ENCODE measurements at regions not wholly inside any gene's neighbourhood (a gene's known extent, or its start where the extent isn't known, plus 50 kb on each side); places are given as distances from the start of the nearest gene placed in this dataset.

DNA sequence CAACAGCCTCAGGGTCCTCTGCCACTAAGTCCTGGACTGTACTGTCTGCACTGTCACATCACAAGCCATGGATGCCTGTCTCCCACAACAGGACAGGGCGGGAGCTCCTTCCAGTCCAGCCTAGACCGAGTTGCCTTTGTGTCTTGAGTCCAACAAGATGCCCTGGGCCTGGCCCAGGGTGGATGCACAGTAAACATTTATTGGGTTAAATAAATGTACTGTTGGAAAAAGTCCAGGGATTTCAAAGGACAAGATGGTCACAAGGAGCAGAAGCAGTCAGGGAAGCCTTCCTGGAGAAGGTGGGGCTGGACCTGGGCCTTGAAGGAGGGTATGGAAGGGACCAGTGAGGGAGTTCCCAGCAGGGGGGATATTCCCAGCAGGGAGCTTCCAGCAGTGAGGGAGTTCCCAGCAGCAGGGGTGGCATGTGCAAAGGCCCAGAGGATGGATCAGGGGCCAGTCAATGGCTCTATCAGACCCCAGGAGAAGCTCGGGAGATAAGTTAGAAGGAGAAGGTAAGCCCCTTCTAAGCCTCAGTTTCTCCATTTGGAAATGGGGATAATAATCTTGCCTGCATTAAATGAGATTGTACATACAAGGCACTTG lies 72.7 kb upstream of the NEURL1B start:
- no peak for FAIRE-seq

DNA sequence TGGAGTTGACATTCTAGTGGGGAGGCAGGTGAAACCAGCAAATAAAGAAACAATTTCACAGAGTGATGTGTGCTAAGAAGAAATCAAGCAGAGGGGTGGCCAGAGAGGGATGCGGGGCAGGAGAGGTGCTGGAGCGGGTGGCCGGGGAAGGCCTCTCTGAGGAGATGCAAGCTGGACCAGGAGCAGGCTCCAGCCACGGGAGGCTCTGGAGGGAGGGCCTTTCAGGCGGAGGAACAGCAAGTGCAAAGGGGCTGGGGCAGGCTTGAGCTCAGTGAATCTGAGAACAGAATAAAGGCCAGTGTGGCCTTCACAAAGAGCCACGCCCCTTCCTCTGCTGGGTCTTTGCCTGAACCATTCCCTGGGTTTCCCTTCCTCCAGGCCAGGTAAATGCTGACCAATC lies 73.2 kb upstream of the NEURL1B start:
- FAIRE-seq = no peak

DNA sequence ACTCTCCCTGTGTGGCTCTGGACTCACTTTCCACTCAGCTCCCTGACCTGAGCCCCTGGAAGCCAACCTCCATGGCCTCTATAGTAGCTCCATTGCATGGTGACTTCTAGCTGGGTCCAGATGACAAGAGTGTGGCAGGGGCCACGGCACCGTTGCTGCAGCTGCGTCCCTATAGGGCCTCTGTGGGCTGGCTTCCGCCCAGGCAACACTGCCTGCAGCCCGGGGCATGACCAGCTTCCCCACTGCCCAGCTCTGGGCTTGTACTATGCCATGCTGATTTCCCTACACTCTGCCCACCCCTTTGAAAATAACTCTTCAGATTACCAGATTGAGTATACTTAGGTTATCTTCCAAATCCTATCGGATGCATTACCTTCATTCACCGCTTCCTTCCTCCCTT lies 73.8 kb upstream of the NEURL1B start:
- FAIRE-seq = no peak

DNA sequence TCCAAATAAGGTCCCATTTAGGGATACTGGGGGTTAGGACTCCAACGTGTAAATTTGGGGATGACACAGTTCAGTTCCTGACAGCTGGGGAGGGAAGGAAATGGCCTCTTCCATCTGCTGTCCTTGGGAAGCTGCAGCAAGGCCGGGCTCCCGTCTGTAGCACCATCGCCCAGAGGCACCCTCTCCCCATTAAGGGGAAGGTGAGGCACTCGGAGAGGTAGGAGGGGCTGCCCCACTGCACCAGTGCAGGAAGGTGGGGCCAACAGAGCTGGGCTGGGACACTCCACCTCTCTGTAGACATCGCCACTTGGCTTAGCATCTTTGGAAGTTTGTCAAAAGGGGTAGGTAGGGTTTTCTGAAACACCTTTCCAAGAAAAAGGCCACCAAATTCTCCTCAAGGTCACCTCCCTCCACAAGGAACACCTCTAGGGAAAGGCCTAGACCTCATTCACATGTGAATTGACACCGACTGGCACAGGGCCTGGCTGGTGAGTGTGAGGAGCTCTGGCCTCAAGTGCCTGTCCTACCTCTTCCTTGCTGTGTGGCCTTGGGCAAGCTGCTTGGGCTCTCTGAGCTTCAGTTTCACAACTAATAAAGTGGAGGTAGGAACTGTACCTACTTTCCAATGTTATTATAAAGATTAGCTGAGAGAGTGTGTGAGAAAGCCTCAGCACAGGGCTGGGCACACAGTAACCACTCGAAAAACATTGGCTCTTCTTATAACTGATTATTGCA lies 75.0 kb upstream of the NEURL1B start:
- FAIRE-seq = no peak

DNA sequence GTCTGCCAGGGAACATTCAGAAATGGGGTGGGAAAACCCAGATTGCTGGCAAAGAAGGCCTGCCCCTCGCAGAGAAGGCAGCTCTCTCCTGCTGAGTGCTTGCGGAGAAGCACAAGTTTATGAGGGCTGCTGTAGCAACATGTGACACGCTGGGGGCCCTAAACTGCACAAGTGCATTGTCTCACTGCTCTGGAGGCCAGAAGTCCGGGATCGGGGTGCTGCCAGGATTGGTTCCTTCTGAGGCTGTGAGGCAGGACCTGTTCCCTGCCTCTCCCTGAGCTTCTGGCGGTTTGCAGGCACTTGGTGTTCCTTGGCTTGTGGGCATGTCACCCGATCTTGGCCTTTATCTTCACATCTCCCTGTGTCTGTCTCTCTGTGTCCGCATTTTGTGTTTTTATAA lies 75.6 kb upstream of the NEURL1B start:
- no peak for FAIRE-seq

DNA sequence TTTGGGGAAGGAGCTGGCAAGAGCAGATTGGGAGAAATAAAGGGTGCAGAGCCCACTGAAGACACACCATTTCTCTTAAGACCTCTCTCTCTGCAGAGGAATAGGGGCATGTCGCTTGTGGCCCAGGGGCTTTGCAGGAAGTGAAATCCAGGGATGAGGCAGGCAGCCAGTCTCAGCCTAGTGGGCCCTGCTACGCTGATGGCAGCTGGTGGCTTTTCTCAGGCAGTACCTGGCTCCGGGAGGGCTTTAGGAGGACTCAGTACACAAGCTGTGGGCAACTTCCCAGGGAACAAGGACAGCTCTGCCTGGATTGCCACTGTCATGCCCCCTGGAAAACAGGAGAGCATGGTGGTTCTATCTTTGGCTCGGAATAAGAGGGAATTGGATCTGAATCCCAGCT lies 76.2 kb upstream of the NEURL1B start:
- no peak for FAIRE-seq

DNA sequence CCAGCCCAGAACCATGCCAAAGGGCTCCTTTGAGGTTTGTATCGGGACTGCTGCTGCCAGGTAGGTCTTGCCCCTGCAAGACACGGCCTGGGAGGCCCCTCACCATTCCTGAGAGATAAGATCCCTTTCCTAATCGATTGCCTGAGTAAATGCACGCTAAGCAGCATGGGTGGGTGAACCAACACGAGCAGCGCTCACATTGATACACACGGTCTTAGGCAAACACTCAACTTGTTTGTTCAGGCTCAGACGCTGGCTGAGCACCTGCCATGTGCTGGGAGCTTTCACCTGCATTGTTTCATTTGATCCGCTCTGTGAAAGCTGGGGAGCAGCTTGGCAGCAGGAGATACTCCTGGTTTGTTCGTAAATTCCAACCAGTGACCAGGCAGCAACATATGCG lies 76.9 kb upstream of the NEURL1B start:
- FAIRE-seq = no peak

DNA sequence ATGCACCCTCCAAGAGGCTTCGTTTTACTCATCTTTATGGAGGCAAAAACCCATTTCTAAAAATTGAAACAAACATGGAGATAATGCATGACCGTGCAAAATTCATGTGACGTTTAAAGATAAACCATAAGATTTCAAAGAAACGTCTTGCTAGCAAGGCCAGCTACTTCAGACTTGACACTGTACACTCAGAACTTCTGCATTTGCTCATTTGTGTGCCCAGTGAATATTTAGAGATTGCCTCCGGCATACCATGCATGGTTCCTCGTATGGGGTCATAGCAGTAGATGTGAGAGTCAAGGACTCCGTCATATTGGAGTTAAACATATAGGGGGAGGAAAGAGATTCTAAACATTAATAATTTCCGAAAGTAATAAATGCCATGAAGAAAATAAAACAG lies 78.6 kb upstream of the NEURL1B start:
- FAIRE-seq = no peak

DNA sequence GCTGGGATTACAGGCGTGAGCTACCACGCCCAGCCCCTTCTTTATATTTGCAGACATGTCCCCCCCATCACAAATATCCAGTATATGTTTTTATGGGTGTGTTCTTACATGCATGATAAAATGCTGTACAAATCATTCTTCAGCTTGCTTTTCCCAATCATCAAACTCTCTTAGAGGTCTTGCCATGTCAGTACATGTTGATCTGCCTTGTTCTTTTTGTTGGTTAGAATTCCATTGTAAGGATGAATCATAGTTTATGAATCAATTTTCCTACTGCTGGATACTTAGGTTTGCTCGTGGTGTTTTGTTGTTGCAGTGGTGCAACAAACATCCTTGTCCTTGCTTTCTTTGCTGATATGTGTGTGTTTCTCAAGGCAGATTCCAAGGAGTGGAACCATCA lies 79.9 kb upstream of the NEURL1B start:
- no peak for FAIRE-seq

DNA sequence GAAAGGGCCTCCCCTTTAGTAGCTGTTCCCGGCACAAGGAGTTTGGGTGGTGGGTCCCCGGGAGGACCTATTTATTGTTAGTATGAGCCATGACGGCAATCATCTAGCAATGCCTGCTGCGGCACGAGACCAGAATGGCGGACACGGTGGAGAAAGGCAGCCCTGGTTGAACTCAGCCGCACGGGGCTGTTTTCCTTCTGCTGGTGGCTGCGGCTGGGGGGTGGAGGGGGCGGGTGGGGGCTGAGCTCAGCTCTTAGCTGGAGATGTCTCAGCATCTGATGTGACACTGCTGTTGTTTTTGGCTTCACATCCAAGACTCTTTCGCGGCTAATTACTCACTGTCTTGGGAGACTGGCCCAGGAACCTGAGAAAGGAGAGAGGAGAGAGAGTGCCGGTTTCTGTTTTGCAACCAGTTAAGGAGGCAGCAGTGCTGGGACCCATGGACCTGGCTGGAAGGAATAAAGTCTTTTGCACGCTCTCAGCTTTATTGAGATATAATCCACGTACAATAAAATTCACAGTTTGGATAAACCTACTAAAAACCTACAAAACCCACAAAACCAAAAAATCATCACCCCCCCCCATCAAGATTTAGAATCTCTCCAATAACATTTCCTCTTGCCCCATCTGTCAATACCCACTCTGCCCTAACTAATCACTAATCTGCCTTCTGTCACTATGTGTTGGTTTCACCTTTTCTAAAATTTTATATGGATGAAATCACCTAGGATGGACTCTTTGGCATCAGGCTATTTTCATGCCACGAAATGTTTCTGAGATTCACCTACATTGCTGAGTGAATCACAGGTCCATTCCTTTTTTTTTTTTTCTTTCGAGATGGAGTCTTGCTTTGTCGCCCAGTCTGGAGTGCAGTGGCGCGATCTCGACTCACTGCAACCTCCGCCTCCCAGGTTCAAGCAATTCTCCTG lies 81.8 kb upstream of the NEURL1B start:
- FAIRE-seq = no peak

DNA sequence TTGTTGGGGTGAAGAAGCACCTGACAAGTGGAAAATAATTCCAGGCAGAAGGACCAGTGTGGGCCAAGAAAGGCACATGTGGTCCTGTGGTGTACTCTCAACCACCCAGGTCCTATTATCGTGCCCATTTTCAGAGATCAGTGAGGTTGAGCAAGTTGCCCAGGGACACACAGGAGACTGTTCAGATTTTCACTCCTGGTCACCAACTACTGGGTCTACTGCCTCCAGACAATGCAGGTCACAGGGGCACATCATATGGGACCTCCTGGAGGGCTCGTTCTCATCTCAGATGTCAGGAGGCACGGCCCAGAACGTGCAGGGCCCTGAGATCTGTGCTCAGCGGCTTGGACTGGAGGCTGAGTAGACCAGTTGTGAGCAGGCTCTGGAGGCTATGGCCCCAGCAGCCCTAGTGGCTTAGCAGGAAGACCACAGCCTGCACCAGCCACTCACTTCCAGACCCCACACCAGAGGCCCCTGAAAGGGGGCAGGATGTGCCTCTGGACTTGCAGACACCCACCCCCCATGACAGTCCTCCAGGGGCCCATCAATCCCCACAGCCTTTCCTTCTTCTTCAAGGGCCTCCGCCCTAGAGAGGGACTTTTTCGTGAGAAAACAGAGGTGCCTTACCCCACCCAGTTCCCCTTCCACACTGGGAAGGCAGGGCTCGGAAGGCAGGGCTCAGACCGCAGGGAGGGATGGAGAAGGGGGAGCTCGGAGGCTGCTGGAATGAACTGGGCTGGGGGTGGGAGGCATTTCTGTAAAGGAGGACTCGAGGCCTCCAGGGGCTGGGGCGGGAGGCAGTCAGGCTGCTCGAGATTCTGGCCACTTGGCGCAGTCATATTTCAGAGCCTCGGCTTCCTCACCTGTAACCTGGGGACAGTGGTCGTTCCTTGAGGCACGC lies 82.7 kb upstream of the NEURL1B start:
- FAIRE-seq = no peak

DNA sequence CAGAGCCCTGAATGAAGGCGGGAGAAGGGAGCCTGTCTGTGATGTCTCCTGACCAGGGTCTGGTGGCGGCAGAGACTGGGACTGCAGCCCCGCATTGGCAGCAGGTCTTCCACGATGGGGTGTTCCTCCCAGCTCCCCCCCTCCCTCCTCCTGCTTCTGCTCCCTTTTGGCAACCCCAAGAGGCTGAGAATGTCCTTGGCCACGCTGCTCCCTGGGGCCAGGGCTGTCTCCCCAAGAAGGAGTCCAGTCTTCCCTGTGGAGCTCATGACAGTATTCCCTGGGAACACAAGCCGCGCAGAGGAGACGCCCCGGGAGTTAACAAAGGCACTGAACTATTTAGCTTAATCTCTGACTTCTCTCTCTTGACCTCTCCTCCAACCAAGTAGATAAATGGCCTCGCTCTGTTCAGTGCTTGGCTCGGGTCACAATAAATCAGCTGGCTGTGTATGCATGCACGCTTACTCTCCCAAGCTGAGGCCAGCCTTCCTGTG lies 84.0 kb upstream of the NEURL1B start:
- no peak for FAIRE-seq

DNA sequence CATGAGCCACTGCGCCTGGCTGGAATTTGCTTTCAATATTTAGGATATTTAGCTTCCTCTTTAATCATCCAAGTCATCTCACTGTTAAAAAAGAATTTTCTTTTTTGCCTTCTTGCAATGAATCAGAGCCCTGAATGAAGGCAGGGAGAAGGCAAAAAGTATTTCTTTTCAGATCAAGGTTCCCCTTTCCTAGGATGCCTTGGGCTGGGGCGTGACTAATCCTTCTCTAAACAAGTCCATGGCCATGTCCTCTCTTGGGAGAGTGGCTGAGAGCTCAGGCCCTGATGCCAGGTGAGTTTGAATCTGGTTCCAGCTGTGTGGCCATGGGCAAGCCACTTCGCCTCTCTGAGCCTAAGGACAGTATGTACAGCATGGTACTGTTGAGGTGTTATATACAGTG lies 84.8 kb upstream of the NEURL1B start:
- no peak for FAIRE-seq

DNA sequence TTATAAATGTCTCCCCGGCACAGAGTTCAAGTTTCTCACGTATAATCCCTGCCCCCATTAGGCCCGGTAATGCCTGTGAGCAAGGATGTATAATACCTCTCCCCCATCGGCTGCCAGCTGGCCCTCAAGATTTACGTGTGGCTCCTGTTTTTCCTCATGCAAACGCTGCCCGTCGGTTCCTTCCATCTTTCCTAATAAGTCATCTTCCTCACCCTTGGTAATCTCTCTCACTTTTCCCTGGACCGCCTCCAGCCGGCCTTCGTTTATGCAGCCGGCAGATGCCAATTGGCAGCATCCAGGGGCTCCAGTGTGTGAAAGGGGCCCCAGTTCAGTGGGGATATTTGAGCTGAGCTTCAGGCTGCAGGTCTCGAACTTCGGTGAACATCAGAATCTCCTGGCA lies 86.5 kb upstream of the NEURL1B start:
- no peak for FAIRE-seq

DNA sequence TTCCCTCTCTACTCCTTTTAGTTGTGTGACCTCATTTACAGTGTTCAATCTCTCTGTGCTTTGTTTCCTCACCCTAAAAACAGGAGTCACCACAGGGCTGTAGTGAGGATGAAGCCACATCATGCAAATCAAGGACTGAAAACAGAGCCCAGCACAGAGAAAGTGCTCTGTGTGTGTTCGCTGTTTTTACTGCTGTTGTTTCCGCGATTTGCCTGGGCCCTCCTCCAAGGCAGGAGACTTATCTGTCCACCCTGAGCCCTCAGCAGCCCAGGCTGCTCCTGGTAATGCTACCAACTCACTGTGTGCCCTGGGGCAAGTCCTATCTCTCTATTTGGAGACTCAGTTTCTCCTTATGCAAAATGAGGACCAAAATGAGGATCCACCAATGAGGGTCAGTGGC lies 87.2 kb upstream of the NEURL1B start:
- no peak for FAIRE-seq

DNA sequence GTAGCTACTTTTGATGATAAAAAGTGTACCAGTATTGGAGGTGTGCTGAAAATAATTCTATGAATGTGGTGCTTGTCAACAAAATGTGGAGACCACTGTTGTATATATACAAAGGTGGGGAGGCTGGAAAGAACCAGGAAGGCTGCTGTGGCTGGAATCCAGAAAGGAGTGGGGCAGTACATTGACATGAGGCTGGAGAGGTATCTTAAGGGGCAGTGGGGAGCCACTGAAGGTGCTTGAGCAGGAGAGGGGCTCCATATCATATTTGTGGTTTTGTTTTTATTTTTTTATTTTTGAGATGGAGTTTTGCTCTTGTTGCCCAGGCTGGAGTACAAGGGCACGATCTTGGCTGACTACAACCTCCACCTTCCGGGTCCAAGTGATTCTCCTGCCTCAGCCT lies 87.9 kb upstream of the NEURL1B start:
- FAIRE-seq = no peak

DNA sequence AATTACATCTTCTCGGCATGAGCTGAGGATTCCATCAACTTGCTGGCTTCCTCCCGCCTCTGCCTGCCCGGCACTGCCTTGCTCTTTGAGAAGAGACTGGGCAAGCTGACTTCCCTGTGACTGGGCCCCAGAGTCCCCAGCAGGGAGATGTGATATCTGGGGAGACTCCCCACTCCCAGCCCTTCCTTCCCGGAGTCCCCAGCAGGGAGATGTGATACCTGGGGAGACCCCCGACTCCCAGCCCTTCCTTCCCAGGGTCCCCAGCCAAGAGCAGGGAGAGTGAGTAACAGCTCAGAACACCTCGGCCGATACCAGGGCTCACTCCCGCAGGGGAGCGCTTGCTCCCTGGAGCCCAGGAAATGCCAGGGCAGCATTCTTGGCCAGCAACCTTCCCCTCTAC lies 90.1 kb upstream of the NEURL1B start:
- FAIRE-seq = no peak

DNA sequence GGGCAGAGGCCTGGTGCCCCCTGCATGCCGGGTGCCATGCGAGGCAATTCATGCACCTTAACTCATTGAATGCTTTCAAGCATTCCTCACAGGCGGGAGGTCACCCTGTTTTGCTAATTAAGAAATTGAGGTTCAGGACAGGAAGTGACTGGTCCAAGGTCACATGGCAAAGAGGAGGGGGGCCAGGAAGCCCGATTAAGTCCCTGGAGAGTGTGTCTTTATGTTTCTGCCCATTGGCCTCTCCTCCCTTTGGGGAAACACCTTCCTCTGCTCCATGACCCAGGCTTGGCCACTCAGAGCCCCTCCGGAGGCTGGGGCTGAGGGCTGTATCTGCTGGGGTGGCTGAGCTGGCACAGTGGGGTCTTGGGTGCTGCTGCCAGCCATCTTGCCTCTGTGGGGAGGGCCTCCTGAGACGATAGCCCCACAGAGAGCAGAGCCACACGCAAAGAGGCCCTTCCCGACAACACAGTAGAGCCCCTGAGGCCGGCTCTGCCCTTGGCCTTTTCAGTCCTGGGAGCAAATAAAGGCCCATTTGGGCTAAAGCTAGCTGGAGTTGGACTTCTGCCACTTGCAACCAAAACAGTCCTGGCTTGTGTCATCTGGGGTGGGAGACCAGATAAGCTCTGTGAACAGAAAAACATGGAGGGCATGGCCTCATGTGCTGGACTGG lies 90.8 kb upstream of the NEURL1B start:
- no peak for FAIRE-seq

DNA sequence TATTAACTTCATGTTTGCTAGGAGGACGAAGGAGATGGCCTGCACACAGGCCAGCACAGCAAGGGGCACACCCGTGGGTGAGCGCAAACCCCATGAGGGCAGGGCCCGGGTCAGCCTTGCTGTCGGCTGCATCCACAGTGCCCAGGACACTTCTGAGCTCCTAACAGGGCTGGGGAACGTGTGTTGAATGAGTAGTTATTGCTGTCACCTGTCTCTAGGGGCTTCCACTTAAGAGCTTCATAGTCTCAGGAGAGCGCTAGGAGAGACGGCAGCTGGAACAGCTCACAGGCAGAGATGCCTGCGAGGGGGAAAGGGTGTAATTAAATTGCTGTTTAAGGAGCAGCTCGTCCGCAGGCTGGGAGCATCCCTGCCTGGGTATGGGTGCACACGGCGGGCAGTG lies 91.4 kb upstream of the NEURL1B start:
- no peak for FAIRE-seq

DNA sequence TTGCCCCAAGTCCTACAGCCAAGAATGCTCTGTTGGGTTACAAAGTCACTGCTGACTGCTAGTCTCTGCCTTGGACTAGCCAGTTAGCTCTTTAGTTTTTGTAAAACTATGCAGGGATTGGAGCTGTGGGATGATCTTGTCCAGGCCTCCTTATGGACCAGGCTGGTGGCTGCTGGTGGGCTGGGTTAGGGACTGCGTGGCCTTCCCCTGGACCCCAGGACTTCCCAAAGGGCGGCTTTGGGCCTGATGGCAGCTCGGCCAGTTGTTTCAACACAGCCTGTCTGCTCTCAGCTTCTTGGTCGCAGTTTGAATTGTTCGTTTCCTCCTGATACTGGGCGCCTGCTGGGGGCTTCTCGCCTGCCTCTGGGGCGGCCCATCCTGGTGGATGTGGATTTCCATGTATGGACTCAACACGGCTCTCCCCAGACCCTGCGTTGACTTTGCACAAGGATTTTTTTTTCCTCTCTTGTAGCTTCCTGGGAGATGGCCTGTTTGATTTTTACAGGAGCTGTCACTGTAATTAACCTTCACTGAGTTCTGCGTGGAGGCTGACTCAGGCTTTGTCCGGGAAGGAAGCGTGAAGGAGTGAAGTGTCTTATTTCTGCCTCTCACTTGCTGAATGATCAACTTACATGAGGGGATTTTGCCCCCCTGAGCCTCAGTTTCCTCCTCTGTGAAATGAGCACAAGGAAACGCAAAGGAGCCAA lies 91.9 kb upstream of the NEURL1B start:
- FAIRE-seq = no peak

DNA sequence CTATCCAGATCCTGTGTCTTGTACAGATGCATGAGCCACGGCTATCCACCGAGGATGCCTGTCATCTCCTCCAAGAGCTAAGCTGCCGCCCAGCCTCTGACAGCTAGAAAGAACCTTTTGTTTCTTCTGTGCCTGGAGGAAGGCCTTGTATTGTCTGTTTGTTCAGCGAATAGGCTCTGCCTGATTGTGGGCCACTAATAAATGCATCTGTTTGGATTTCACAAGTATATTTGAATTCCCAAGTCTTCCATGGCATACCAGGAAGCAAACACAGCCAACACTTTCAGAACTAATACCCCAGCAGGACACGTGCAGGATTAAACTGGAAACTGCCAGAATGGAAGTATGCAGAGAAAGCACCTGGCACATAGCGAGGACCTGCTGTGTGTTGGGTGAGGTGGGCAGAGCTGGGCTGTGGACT lies 92.7 kb upstream of the NEURL1B start:
- no peak for FAIRE-seq

Measured in A204.1 (cell line).